Muscle layer of colon (tissue), 2 donors: ENCODE measurements at regions not wholly inside any gene's neighbourhood (a gene's known extent, or its start where the extent isn't known, plus 50 kb on each side); places are given as distances from the start of the nearest gene placed in this dataset.

ENCODE experiments used
- H3K27ac ChIP-seq: one replicate; pipeline ENCODE4 v1.7.0; 2013; ENCODE audit warnings: low read depth, mild to moderate bottlenecking, low read length, moderate library complexity
- H3K27me3 ChIP-seq, 2 donors: one replicate each; pipeline ENCODE4 v1.7.0; 2013; ENCODE audit warnings: low read length in 2 of 2, mild to moderate bottlenecking in 2 of 2; ENCODE audit not compliant: insufficient read depth in 2 of 2, control insufficient read depth in 1 of 2
- H3K36me3 ChIP-seq: one replicate; pipeline ENCODE4 v1.7.0; 2013; ENCODE audit warnings: mild to moderate bottlenecking, low read length; ENCODE audit not compliant: insufficient read depth
- H3K4me1 ChIP-seq: one replicate; pipeline ENCODE4 v1.7.0; 2013; ENCODE audit warnings: mild to moderate bottlenecking, low read length; ENCODE audit not compliant: insufficient read depth
- H3K4me3 ChIP-seq, 2 donors: one replicate each; pipeline ENCODE4 v1.7.0; 2013; ENCODE audit warnings: low read length in 2 of 2, low read depth in 1 of 2, mild to moderate bottlenecking in 1 of 2, moderate library complexity in 1 of 2
- H3K9ac ChIP-seq: one replicate; pipeline ENCODE4 v1.7.0; 2013; ENCODE audit warnings: low read length
- H3K9me3 ChIP-seq: one replicate; pipeline ENCODE4 v1.7.0; 2013; ENCODE audit warnings: mild to moderate bottlenecking, low read length
- donor health status: abdominal sarcoma.
- donor health status: Adenocarcinoma of cecum.

DNA sequence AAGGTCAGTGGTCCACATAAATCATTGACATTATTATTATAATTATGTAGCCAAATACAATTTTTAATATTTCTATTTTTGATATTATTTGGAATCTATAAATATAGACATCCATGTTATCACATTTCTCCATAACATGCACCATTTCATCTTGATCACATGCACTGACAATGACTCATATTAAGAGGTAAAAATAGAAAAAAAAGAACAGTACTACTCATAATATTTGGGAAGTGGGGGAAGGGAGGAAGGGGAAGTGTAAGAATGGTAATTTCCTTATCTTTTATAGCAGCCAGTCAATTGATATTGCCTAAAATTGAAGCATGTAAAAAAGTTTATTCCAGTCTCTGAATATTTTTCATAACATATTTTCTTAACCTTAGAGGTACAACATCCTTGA is 72.3 kb downstream of the ADM start:
- Histone ChIP-seq H3K9ac (no peak overlapping the region), H3K4me3 (no peak overlapping the region), H3K27me3 (no peaks in the 10 kb centered on the region), H3K9me3 (no peaks in the 10 kb centered on the region), H3K4me1 (peaks cover 40% of the 10 kb centered on the region), H3K27ac (no peak overlapping the region), H3K36me3 (no peaks in the 10 kb centered on the region)

DNA sequence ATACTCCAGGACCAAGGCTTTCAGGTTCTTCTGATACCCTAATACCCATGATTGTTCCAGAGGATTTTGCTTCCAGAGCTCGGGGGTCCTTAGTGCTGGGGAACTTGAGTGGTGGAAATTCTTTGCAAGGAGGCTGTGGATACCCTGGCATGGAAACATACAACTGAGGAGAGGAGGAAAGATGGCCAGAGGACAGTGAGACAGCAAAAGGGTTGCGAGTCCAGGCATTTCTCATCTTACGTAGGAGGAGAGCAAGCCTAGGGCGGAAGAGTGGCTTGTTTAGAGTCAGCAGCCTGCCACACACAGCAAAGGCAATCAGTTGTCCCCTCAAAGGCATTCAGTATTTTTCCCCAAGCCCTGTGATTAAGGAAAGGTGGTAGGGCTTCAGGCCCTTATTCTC is 73.5 kb downstream of the ADM start:
- H3K27ac ChIP-seq, result no peak overlapping the region
- H3K9ac ChIP-seq, result no peak overlapping the region
- H3K36me3 ChIP-seq, result no peaks in the 10 kb centered on the region
- H3K27me3 ChIP-seq, result no peaks in the 10 kb centered on the region
- H3K4me1 ChIP-seq, result peaks cover 34% of the 10 kb centered on the region
- H3K9me3 ChIP-seq, result no peaks in the 10 kb centered on the region
- H3K4me3 ChIP-seq, result no peak overlapping the region

DNA sequence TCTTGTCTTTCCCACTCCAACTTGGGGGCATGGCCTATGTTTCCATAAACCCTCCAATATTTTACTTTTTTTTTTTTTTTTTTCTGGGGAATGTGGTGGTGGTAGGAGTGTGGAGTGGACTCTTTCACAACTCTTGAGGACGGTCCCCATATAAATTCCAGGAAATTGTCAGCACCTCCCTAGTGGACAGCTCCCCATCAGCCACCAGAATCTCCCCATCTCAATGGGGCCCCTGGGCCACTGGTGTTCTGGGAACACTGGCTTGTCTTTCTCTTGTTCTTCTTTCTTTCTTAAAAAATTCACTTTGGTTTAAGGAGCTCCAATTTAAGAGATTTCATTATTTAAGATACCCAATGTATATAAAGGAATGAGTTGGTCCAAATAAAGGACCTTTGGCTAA is 74.1 kb downstream of the ADM start:
- Histone ChIP-seq H3K27ac (no peak overlapping the region), H3K27me3 (no peaks in the 10 kb centered on the region), H3K36me3 (no peaks in the 10 kb centered on the region), H3K9ac (no peak overlapping the region), H3K4me1 (peaks cover 28% of the 10 kb centered on the region), H3K4me3 (no peak overlapping the region), H3K9me3 (no peaks in the 10 kb centered on the region)

GRCh38 chr11:10379426-10379825 is 74.6 kb downstream of the ADM start:
- no peaks in the 10 kb centered on the region for H3K9me3 ChIP-seq
- H3K9ac ChIP-seq, result no peak overlapping the region
- peaks cover 24% of the 10 kb centered on the region for H3K4me1 ChIP-seq
- no peaks in the 10 kb centered on the region for H3K36me3 ChIP-seq
- no peak overlapping the region for H3K4me3 ChIP-seq
- no peaks in the 10 kb centered on the region for H3K27me3 ChIP-seq
- peak overlapping the region; percentile 27 for H3K27ac ChIP-seq

DNA sequence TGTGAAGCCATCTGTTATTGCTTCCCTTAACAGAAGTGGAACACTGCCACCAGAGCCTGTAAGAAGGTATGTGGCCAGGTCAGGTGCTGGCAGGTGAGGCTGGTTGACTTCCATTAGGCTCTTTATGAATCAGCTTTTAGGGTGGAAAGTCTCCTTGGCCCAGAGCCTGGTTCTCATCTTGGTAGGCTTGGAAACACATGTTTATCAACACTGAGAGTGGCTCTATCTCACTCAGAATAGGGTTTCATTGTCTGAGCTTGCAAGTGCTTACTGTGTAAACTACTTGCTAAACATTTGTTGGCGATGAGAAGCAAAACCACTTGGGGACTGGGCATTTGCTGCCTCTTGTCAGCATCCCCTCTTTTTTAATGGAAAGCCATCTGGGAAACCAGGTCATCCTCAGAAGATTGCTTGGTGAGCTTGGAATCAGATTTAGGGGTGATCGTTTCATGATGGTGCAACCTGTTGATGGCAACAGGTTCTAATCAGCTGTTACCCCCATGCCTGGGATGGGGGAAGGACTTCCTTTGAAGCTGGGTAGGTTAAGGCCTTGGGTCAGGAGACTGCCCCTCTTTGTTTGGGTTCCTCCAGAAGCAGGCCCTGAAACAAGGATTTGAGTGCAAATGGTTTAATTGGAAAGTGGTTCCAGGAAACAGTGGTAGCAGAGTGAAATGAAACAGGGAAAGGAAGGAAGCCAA is 75.0 kb upstream of the AMPD3 start:
- Histone ChIP-seq H3K27ac (peak overlapping the region; percentile 27), H3K9ac (no peak overlapping the region), H3K4me1 (peaks cover 18% of the 10 kb centered on the region)

GRCh38 chr11:10380921-10381320 is 74.1 kb upstream of the AMPD3 start:
- Histone ChIP-seq H3K4me1 (peaks cover 15% of the 10 kb centered on the region), H3K27ac (no peak overlapping the region), H3K9ac (no peak overlapping the region), H3K9me3 (no peaks in the 10 kb centered on the region), H3K27me3 (no peaks in the 10 kb centered on the region), H3K36me3 (no peaks in the 10 kb centered on the region), H3K4me3 (no peak overlapping the region)

More for the DNA sequence above, 75.0 kb upstream of the AMPD3 start:
- Histone ChIP-seq H3K9me3 (no peaks in the 10 kb centered on the region), H3K27me3 (no peaks in the 10 kb centered on the region), H3K4me3 (no peak overlapping the region), H3K36me3 (no peaks in the 10 kb centered on the region)

GRCh38 chr11:10381736-10382135 is 73.3 kb upstream of the AMPD3 start:
- Histone ChIP-seq H3K9me3 (no peaks in the 10 kb centered on the region), H3K4me1 (peaks cover 19% of the 10 kb centered on the region), H3K4me3 (no peak overlapping the region), H3K27ac (no peak overlapping the region), H3K36me3 (no peaks in the 10 kb centered on the region), H3K27me3 (no peaks in the 10 kb centered on the region), H3K9ac (no peak overlapping the region)

DNA sequence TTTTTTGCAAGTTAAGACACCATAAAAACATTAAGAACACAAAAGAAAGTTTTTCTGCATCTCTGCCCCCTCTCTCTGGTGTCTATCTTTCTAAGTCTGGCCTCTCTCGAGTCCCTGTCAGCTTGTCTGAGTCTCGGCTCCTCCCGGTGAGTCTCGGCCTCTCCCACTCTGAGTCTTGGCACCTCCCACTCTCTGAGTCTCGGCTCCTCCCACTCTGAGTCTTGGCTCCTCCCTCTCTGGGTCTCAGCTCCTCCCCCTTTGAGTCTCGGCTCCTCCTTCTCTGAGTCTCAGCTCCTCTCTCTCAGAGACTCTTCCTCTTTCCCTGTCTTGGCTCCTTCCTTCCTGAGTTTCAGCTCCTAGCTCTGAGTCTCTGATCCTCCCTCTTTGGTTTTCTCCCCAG is 72.5 kb upstream of the AMPD3 start:
- Histone ChIP-seq H3K27ac (no peak overlapping the region), H3K4me1 (peaks cover 25% of the 10 kb centered on the region), H3K27me3 (no peaks in the 10 kb centered on the region), H3K9me3 (no peaks in the 10 kb centered on the region), H3K9ac (no peak overlapping the region), H3K36me3 (no peaks in the 10 kb centered on the region), H3K4me3 (no peak overlapping the region)

- Histone ChIP-seq H3K4me1 (peaks cover 42% of the 10 kb centered on the region), H3K9ac (no peak overlapping the region), H3K36me3 (no peaks in the 10 kb centered on the region), H3K4me3 (no peak overlapping the region), H3K9me3 (no peaks in the 10 kb centered on the region), H3K27ac (no peak overlapping the region), H3K27me3 (no peaks in the 10 kb centered on the region)
These were observed 69.4 kb upstream of the AMPD3 start for GRCh38 chr11:10385696-10386095.

- Histone ChIP-seq H3K4me1 (peaks cover 45% of the 10 kb centered on the region), H3K27ac (no peak overlapping the region), H3K36me3 (no peaks in the 10 kb centered on the region), H3K9ac (no peak overlapping the region), H3K4me3 (no peak overlapping the region), H3K9me3 (no peaks in the 10 kb centered on the region), H3K27me3 (no peaks in the 10 kb centered on the region)
These were observed 68.7 kb upstream of the AMPD3 start for GRCh38 chr11:10386361-10386760.

GRCh38 chr11:10386861-10387205 is 68.2 kb upstream of the AMPD3 start:
- H3K36me3 ChIP-seq, result no peaks in the 10 kb centered on the region
- no peak overlapping the region for H3K9ac ChIP-seq
- no peak overlapping the region for H3K4me3 ChIP-seq
- peak overlapping the region; percentile 78 for H3K27ac ChIP-seq
- no peaks in the 10 kb centered on the region for H3K9me3 ChIP-seq
- peaks cover 45% of the 10 kb centered on the region for H3K4me1 ChIP-seq
- H3K27me3 ChIP-seq, result no peaks in the 10 kb centered on the region
